ENCODE measurements at regions not wholly inside any gene's neighbourhood (a gene's known extent, or its start where the extent isn't known, plus 50 kb on each side); places are given as distances from the start of the nearest gene placed in this dataset.
"Not testable (repeated sequence)": the region's sequence is repeated elsewhere in the genome, so short reads cannot be mapped to it uniquely, and the experiment has no call there.

DNA sequence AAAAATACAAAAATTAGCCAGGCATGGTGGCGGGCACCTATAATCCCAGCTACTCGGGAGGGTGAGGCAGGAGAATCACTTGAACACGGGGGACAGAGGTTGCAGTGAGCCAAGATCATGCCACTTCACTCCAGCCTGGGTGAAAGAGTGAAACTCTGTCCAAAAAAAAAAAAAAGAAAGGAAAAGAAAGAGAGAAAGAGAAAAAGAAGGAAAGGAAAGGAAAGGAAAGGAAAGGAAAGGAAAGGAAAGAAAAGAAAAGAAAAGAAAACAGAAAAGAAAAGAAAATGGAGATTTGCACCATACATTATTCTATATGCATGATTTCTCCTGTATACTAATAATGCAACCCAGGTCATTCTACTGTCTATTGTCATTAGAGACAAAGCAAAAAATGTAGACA is 421.5 kb downstream of the PCDH19 start:
- ATAC-seq; DNase-seq (ENCODE audit: low spot score): not testable (repeated sequence)

DNA sequence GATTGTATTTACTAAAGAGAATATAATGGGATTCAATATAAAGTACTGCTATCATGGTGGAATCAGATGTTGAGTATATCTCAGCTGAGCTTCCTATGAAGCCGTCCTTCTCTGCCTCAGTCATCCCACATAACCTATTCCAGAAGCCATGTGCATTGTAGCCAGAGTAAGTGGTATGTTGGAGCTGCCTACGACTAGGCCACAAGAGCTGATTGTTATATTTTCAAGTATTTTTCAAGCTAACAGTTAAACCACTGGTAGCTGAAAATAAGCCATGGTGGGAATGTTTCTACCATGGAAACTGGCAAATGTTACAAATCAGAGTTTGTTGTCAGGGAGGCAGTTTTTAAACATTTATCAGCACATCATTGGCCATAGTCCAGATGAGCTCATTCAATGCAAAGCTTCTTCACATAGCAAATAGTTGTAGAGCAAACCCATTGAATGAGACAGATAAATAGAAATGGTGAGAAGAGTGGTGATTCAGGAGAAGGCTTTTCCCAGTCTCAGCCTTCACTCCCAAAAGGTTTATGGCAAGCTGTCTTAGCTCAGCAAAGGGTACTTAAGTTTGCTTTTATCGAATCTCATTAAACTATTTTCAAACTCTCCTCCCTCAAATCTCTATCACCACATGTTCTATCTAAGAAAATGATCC is 436.4 kb downstream of the PCDH19 start:
- DNase-seq (ENCODE audit: low spot score): no peak
- ATAC-seq: no peak

DNA sequence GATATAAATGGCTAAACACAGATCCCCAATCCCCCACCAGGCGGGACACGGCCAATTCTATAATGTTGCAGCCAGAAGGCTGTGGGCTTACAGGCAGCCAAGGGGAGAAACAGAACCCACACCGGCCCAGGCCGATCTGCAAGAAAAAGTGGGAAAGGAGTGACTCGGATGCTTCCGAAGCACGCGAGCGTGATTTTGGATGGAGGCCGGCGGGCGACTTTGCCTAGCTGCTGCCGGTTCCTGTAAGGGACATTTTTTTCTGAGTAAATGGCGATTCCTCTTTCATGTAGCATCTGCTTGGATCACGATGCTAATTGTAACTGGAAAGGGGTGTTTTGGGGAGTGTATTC is 470.2 kb downstream of the PCDH19 start:
- ATAC-seq (no peak), DNase-seq (ENCODE audit: low spot score) (no peak)

DNA sequence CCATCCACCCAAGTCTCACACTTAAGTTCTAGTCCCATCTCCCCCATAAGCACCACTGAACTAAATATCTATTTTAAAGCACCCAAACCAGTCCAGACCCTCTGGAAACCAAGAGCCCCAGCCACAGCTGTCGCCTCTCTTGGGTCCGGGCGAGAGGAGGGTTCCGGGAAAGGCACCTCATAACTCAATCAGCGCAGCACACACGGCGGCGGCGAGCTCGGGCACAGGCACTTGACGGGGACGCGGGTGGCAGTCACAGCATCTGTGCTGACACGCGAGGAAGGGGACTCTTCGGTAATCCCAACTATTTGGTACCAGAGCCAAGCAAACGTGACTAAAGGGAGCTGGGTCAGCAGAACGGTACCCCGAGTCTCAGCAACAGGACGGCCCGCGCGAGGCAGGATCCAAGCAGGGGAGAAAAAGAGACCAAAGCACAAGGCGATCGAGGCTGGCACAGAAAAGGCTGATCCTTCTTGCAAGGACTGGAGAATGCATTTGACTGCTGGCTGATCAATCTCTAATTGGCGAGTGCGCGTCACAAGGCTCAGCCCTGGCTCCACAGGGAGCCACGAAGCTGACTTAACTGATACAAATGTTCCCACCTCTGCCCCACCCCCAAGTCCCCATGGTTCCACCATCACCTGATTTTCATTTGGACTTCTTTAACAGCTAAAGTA is 470.7 kb downstream of the PCDH19 start:
- ATAC-seq; DNase-seq (ENCODE audit: low spot score): not testable (repeated sequence)

DNA sequence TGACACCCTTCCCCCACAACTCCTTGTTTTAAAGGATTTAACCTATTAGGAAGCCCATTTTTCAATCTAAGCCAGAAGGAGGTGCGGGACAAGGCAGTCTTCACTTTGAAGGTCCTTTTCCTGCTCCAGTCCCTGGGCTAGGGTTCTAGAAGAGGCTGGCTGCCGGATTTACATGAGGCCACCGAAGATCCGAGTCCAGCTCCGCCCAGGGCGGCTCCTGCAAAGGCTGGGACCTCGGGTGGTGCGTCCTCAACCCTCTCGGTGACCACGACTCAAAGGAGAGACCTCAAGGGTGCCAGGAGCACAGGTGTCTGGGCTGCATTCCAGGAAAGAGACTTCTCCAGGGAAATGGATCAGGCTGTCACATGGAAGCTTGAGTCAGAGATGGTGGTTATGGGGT is 471.6 kb downstream of the PCDH19 start:
- DNase-seq (ENCODE audit: low spot score) (no peak), ATAC-seq (no peak)

DNA sequence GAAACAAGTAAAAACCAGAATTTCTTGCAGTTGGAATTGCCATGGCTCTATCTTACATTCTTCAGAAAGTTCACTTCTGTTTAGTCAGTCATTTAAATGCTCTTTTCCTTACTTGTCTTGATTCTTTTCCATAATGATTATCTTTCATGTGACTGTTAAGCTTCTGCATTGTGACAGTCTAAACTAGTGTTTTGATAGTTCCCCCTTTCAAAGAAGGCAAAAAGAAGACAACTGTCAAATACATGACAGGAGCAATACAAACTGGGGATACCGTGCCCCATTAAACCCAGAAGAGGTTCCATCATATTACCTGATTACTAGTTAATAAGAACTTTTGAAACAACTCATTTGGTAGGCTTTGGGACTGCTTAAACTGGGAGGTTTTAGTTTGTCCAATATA is 476.2 kb downstream of the PCDH19 start:
- ATAC-seq: no peak
- no peak for DNase-seq (ENCODE audit: low spot score)

DNA sequence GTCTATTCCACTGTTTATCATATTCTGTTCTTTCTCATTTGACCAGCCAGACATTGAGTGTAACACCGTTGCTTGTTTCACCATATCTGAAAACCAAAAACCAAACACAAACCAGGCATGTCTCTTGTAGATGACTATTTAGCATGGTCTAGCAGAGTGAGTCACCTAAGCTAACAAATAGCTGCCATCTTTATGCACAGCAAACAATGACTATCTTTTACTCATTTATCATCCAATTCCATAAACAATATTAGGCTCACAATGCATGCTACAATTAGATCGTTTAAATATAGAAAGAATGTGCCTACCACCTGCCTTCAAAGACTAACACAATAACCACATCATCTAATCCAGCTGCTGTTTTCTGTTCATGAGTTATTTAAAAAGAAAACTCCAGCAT is 495.4 kb downstream of the PCDH19 start:
- DNase-seq (ENCODE audit: low spot score) (no peak), ATAC-seq (no peak)

DNA sequence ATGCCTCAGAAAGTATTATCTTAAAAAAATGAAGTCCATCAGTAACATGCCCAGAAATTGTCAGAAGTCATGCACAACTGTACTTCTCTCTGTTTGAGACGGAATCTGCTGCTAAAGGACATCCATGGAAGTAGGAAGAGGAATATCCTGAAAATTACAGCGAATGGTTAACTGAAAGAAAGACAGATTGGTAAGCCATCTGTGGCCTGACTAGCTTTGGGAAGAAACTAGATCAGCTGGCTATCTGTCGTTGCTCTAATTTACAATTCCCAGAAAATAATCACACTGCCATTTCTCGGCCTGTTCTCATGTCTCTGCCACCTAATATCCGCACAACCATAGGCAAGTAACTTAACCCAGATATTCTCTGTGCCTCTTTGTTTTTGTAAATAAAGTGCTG is 496.5 kb downstream of the PCDH19 start:
- ATAC-seq (no peak), DNase-seq (ENCODE audit: low spot score) (no peak)

DNA sequence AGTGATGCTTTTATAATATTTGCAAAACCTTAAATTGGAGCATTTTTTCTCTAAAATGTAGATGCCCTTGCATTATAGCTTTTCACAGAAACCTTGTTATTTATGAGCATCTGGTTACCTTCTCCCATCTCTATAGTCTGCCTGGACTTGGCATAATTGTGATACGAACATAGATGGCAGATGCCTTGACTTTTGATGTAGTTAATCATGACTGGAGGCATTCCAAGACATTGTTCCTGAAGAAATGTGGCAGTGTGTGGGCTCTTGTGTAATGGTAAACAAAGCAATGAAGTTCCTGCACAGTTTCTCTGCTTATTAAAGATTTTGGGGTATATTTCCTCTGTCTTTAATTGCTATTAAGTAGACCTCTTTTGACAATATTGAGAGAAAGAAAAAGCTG is 500.1 kb downstream of the PCDH19 start:
- no peak for ATAC-seq

DNA sequence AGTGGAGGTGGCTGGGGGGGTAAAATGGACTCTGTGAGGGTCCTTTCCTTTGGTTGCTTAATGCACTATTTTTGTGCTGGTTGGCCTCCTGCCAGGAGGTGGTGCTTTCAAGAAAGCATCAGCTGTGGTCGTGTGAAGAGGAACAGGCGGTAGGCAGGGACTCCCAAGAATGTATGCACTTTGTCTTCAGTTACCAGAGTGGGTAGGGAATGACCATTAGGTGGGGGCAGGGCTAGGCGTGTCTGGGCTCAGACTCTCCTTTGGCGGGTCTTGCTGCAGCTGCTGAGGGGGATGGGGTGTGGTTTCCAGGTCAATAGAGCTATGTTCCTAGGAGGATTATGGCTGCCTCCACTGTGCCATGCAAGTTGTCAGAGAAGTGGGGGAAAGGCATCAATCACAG is 509.0 kb downstream of the PCDH19 start:
- ATAC-seq (no peak), DNase-seq (ENCODE audit: low spot score) (no peak)

More for the DNA sequence above, 500.1 kb downstream of the PCDH19 start:
- no peak for DNase-seq (ENCODE audit: low spot score)

DNA sequence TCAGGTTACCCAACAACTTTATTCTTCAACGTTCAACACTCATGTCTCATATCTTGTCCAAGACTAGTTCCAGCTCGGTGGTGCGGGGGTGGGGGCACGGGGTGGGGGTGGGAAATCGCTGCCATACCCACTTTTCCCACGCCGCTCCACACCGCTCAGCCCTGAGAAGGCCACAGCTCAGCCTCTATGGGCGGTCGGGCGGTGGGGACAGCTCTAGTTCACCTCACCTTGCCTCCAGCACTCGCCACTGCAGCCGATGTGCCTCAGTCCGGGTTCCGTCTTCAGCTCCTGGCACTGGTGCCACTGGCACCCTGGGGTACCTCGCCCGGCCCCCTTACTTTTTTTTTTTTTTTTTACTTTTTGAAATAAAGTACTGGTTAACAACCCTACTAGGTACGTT is 522.2 kb downstream of the PCDH19 start:
- ATAC-seq (no peak), DNase-seq (ENCODE audit: low spot score) (no peak)

DNA sequence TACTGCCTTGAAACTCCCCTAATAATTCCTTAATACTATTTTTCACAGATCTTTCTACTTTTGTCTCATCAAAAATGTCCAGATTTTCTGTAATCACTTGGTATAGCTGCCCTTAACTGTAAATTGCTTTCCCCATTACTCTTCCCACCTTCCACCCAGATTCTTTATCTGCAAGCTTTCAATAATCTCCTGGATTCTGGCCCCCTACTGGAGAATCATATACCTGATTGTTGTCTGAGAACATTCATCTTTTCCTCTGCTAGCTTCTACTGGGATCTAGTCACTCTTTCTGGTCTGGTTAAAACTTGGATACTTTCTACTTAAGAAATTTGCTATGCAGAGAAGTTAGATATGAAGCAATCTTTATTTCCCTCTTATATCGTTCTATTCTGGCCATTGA is 552.6 kb downstream of the PCDH19 start:
- DNase-seq (ENCODE audit: low spot score) (no peak), ATAC-seq (no peak)

DNA sequence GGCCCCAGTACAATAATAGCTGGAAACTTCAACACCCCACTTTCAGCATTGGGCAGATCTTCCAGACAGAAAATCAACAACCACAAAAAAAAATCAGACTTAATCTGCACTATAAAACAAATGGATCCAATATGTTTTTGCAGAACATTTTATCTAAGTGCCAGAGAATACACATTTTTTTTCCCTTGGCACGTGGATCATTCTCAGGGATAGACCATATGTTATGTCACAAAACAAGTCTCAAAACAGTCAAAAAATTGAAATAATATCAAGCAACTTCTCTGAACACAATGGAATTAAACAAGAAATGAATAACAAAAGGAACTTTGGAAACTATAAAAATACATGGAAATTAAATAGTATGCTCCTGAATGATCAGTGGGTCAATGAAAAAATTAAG is 576.3 kb downstream of the PCDH19 start:
- DNase-seq (ENCODE audit: low spot score): no peak
- ATAC-seq: no peak

DNA sequence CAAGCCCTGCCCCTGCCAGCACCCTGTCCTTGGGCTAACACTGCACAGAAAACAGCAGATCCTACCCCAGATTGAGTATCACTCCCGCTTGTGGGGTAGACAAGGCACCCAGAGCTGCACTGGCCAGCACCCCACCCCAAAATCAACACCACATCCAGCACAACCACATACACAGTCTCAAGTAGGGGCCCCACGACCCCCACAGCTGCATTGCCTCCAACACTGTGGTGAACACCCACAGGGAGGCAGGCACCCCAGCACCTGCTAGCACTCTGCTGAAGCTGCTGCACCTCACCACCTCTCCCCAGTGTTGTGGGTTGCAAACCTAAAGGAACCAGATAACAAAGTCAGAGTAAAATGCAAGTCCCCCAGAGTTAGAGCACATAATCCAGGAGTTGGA is 589.9 kb downstream of the PCDH19 start:
- ATAC-seq: no peak
- no peak for DNase-seq (ENCODE audit: low spot score)

DNA sequence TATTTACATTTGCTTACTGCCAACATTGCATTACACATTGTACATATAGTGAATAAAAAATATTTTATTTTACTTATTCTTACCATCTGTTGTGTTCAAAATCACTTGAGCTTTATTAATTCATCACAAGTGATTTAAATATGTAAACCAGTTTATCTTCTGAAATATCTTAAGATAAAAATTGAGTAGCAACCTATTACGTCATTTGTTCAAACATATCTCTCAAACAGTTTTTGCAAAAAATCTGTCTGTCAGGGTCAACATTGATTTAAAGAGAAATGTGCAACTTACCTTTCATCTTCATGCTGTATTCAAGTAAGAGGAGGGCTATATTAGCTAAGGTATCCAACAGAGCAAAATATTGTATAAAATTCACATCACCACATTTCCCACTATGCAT is 610.1 kb downstream of the PCDH19 start:
- DNase-seq (ENCODE audit: low spot score) (no peak), ATAC-seq (no peak)

DNA sequence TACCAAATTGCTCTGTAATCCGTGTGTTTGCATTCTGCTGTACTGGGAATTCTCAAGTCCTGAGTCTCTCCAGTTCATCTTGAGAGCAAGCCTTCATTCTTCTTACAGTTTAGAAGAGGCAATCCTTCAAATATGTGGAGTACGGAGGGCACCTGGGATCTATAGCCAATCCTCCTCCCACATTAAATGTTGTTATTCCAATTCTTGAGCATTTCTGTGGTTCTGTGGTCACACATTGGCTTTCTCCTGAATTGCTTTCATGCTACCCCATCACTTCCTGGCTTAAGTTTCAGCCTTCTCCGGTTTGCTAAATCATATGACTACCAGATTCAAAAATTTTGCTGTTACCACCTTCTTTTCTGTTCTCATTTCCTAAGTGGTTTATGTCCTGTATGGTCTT is 611.1 kb downstream of the PCDH19 start:
- DNase-seq (ENCODE audit: low spot score) (no peak), ATAC-seq (no peak)

DNA sequence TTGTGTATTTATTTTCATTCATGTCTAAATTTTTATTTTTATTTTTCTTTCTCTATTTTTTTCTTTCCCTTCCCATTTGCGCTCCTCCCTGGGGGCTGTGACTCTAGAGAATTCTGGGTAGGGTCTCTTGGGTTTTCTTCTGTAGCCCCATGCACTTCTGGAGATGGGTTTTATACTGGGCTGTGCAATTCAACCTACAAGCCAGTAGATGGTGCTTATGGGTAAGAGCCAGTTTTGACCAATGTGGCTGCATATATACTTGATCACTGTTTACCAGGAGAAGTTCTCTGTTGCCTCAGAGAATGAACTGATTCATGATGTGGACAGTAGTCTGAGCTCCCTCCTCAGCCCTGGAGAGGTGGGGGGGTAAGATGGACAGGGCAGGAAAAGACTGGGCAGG is 614.6 kb downstream of the PCDH19 start:
- ATAC-seq (peak; percentile 43), DNase-seq (ENCODE audit: low spot score) (no peak)

DNA sequence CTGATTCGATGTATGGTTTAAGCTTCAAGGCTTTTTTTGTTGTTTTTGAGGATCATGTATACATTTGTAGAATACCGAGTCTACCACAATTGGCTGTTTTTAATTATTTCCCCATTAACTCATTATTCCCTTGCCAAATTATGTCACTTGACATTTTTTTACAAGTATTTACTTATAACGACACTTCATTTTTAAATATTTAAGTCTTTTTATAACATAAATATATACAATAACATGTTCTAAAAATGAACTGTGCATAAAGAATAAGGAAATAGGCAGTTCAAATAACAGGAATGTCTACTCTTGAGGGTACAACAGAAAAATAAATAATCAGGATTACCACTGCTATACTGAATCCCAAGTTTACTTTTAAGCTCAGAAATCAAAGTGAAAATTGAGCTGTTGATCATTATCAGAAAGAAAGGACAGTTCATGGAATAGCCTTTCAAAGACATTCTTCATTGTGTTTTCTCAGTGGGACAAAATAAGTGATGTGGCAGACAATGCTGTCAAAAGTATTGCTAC is 627.5 kb downstream of the PCDH19 start:
- no peak for ATAC-seq
- DNase-seq (ENCODE audit: low spot score): no peak

DNA sequence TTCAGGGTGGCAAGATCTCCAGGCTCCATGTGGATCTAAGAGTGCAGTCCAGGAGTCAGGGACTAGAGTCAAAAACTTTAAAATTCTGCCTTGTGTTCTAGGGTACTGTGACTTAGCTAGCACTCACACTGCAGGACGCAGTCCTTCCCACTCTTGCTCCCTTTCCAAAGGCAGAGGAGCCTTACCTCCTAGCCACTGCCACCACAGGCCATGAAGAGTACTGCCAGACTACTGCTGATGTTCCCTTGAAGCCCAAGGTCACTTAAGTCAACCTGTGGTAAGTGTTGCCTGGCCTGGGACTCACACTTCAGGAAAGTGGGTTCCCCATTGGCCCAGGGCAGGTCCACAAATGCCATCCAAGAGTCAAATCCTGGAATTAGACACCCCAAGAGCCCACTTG is 632.2 kb downstream of the PCDH19 start:
- no peak for ATAC-seq
- DNase-seq (ENCODE audit: low spot score): no peak

DNA sequence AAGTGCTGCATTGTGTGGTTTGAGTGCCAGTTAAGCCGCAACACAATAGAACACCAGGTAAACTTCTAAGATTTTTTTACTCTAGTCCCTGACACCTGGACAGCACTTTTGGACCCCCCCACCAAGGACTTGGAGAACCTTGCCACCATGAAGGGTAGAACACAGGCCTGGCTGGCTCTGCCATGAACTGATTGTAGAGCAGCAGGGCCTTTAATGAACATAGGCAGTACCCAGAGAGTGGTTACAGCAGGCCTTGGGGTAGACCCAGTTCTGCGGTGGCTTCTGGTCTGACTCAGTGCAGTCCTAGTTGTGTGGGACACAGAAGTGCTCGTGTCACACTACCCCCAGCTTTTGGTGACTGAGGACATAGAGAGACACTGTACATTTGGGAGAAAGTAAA is 648.3 kb downstream of the PCDH19 start:
- ATAC-seq: no peak
- no peak for DNase-seq (ENCODE audit: low spot score)

DNA sequence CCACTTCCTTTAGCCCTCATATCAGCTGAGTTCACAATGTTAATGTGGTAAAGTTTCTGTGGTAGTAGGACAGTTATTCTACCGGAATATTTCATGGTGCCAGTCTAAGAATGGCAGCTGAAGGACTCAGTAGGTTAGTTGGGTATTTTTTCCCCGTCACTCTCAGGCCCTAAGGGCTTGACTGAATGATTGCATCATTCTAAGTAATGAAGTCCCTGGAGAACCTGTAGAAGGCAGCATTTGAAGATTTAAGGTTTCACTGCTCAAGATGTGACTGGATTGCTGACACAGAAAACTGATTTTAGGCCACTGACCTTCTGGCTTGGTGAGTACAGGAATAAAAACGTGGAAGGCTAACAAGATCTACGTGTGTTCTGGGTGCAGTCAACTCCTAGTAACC is 657.3 kb downstream of the PCDH19 start:
- ATAC-seq: no peak
- no peak for DNase-seq (ENCODE audit: low spot score)

DNA sequence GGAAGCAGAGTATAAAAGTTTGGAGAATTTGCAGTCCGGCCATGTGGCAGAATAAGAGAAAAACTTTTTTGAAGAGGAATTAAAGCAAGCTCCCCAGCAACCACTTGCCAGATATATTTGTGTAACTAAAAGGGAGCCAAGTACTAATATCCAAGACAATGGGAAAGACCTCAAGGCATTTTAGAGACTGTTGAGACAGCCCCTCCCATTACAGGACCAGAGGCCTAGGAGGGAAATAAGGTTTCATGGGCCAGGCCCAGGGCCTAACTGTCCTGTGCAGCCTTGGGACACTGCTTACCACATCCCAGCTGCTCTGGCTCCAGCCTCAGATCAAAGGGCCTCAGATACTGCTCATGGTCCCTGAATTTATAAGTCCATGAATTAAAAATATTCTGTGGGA is 659.4 kb downstream of the PCDH19 start:
- no peak for DNase-seq (ENCODE audit: low spot score)
- no peak for ATAC-seq

DNA sequence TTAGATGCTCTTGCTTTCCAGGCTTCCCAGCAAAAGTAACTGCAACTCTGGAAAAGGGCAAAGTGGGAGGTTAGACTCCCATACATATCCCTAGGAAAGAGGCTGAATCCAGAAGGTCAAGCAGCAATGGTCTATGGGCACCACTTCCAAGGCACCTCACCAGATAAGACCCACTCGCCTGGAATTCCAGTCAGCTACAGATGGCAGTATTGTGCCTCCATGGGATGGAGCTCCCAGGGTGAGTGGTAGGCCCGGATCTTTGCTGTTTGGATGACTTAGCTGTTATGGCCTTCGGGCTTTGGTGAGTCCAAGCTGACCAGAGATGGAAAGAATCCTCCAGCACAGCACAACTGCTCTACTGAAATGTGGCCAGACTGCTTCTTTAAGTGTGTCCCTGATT is 688.0 kb downstream of the PCDH19 start:
- ATAC-seq: no peak
- DNase-seq (ENCODE audit: low spot score): no peak
